Smooth muscle cell (in vitro differentiated cells): ENCODE measurements at regions not wholly inside any gene's neighbourhood (a gene's known extent, or its start where the extent isn't known, plus 50 kb on each side); places are given as distances from the start of the nearest gene placed in this dataset.

Source experiments
- DNase-seq: peaks from one replicate; lab custom pipeline; 2025; ENCODE audit not compliant: unreplicated experiment; lab: John Stamatoyannopoulos, UW
- H2AFZ ChIP-seq: fragments of 200-600 bp; sonication (generic); 2 replicates; pipeline ENCODE4 v1.6.0; 2016; ENCODE audit warnings: antibody characterized with exemption, low read depth, mild to moderate bottlenecking
- H3F3A ChIP-seq: fragments of 200-600 bp; sonication (generic); 2 replicates; pipeline ENCODE4 v1.6.0; 2017; ENCODE audit warnings: antibody characterized with exemption, low read depth
- H3K27ac ChIP-seq: fragments of 200-600 bp; sonication (generic); 2 replicates; pipeline ENCODE4 v1.5.1; 2016; ENCODE audit warnings: low read depth, mild to moderate bottlenecking
- H3K27me3 ChIP-seq: fragments of 200-600 bp; sonication (generic); 2 replicates; pipeline ENCODE4 v1.6.1; 2016; ENCODE audit warnings: low read depth, mild to moderate bottlenecking
- H3K36me3 ChIP-seq: fragments of 200-600 bp; sonication (generic); 2 replicates; pipeline ENCODE4 v1.5.1; 2016; ENCODE audit warnings: low read depth
- H3K4me1 ChIP-seq: fragments of 200-600 bp; sonication (generic); 2 replicates; pipeline ENCODE4 v1.5.1; 2016; ENCODE audit warnings: low read depth
- H3K4me2 ChIP-seq: fragments of 200-600 bp; sonication (generic); 2 replicates; pipeline ENCODE4 v1.6.0; 2016; ENCODE audit warnings: mild to moderate bottlenecking
- H3K4me3 ChIP-seq: fragments of 200-600 bp; sonication (generic); 2 replicates; pipeline ENCODE4 v1.5.1; 2016; ENCODE audit warnings: mild to moderate bottlenecking
- H3K79me2 ChIP-seq: fragments of 200-600 bp; sonication (generic); 2 replicates; pipeline ENCODE4 v1.6.0; 2016; ENCODE audit warnings: low read depth, mild to moderate bottlenecking
- H3K9ac ChIP-seq: fragments of 200-600 bp; sonication (generic); 2 replicates; pipeline ENCODE4 v1.6.0; 2016; ENCODE audit warnings: low read depth
- H3K9me3 ChIP-seq: fragments of 200-600 bp; sonication (generic); replicated peaks from 2 replicates; pipeline ENCODE4 v1.5.1; 2016; ENCODE audit warnings: low read depth
- H4K20me1 ChIP-seq: fragments of 200-600 bp; sonication (generic); 2 replicates; pipeline ENCODE4 v1.6.0; 2016; ENCODE audit warnings: low read depth
- CTCF ChIP-seq: fragments of 200-600 bp; sonication (generic); IDR thresholded peaks from 2 replicates; pipeline ENCODE4 v1.5.1; 2017; ENCODE audit warnings: borderline replicate concordance, mild to moderate bottlenecking, antibody characterized with exemption; ENCODE audit not compliant: insufficient read depth, poor library complexity, severe bottlenecking
- WGBS: methylation state at CpG from one replicate; pipeline ENCODE4 v1.1.7; 2016; ENCODE audit warnings: low lambda C conversion rate; 5-methylcytosine and 5-hydroxymethylcytosine counted together

GRCh38 chr1:4495809-4496208 is 158.6 kb upstream of the AJAP1 start:
- TF ChIP-seq CTCF, result no peak
- DNase-seq, result no peak
- Histone ChIP-seq H3K27ac (no peak overlapping the region), H2AFZ (no peak overlapping the region), H3K4me3 (no peak overlapping the region), H4K20me1 (no peaks in the 10 kb centered on the region), H3K36me3 (no peaks in the 10 kb centered on the region), H3K9me3 (no peaks in the 10 kb centered on the region), H3F3A (no peaks in the 10 kb centered on the region), H3K4me1 (no peaks in the 10 kb centered on the region), H3K79me2 (no peaks in the 10 kb centered on the region), H3K4me2 (no peak overlapping the region), H3K9ac (no peak overlapping the region), H3K27me3 (no peaks in the 10 kb centered on the region)
- 91% methylated on average over 12 of the region's 12 CpGs for WGBS

DNA sequence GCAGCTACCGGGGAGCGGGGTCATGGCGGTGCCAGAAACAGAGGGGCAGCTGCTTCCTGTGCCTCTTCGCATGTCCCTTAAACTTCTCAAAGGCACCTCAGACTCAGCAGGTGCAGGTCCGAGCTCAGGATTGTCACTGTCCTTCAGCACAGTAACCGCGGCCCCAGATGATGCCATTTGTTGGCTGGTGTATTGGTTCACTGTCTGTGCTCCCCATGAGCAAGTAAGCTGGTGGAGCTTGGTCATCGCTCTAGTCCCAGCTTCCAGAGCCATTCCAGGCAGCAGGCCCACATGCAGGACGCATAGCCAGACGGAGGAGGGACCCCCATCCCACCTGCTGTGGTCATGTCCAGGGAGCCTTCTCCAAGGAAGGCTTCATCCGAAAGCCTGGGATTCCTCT is 154.0 kb upstream of the AJAP1 start:
- Histone ChIP-seq H3F3A (no peaks in the 10 kb centered on the region), H3K27ac (no peak overlapping the region), H3K4me3 (no peak overlapping the region), H3K27me3 (no peaks in the 10 kb centered on the region), H3K9me3 (no peaks in the 10 kb centered on the region), H3K9ac (no peak overlapping the region), H3K79me2 (no peaks in the 10 kb centered on the region), H4K20me1 (no peaks in the 10 kb centered on the region), H3K36me3 (no peaks in the 10 kb centered on the region), H3K4me1 (no peaks in the 10 kb centered on the region), H3K4me2 (no peak overlapping the region), H2AFZ (no peak overlapping the region)
- no peak for TF ChIP-seq CTCF
- no peak for DNase-seq
- WGBS, result 90% methylated on average over 11 of the region's 11 CpGs

DNA sequence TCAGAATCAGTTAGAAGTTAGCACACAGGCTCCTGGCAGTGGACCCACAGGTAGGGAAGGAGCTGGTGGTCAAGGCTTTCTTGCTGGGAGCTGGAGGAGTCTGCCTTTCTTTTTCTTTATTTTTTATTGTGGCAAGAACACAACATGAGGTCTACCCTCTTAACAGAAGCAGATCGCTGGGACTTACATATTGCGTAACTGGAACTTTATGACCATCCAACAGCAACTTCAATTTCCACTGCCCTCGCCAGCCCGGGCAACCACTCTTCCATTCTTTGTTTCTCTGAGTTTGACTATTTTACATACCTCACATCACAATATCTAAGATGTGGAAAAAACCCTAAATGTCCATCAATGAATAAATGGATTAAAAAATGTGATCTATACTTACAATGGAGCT is 147.8 kb upstream of the AJAP1 start:
- no peak overlapping the region for H3K27ac ChIP-seq
- H3K4me1 ChIP-seq, result no peaks in the 10 kb centered on the region
- H2AFZ ChIP-seq, result no peak overlapping the region
- 82% methylated on average over 4 of the region's 4 CpGs for WGBS
- no peak overlapping the region for H3K9ac ChIP-seq
- no peak for DNase-seq
- H3K9me3 ChIP-seq, result no peaks in the 10 kb centered on the region
- no peaks in the 10 kb centered on the region for H3K79me2 ChIP-seq
- H3K4me3 ChIP-seq, result no peak overlapping the region
- no peaks in the 10 kb centered on the region for H3K36me3 ChIP-seq
- H4K20me1 ChIP-seq, result no peaks in the 10 kb centered on the region
- H3K27me3 ChIP-seq, result no peaks in the 10 kb centered on the region
- no peaks in the 10 kb centered on the region for H3F3A ChIP-seq
- no peak overlapping the region for H3K4me2 ChIP-seq
- TF ChIP-seq CTCF, result no peak

GRCh38 chr1:4509206-4509605 is 145.2 kb upstream of the AJAP1 start:
- no peak overlapping the region for H3K9ac ChIP-seq
- no peak overlapping the region for H3K4me3 ChIP-seq
- no peak for TF ChIP-seq CTCF
- H4K20me1 ChIP-seq, result no peaks in the 10 kb centered on the region
- H3K4me1 ChIP-seq, result no peaks in the 10 kb centered on the region
- H3K27ac ChIP-seq, result no peak overlapping the region
- DNase-seq, result no peak
- H2AFZ ChIP-seq, result no peak overlapping the region
- no peaks in the 10 kb centered on the region for H3K27me3 ChIP-seq
- H3K9me3 ChIP-seq, result no peaks in the 10 kb centered on the region
- WGBS, result 84% methylated on average over 8 of the region's 8 CpGs
- H3K36me3 ChIP-seq, result no peaks in the 10 kb centered on the region
- no peak overlapping the region for H3K4me2 ChIP-seq
- no peaks in the 10 kb centered on the region for H3F3A ChIP-seq
- H3K79me2 ChIP-seq, result no peaks in the 10 kb centered on the region
